Neuron (in vitro differentiated cells): ENCODE measurements at regions not wholly inside any gene's neighbourhood (a gene's known extent, or its start where the extent isn't known, plus 50 kb on each side); places are given as distances from the start of the nearest gene placed in this dataset.

Source experiments
- H2AFZ ChIP-seq: one replicate; pipeline ENCODE4 v1.6.1; 2013; ENCODE audit warnings: low read depth, mild to moderate bottlenecking, inconsistent platforms, low read length, moderate library complexity
- H3K27me3 ChIP-seq: one replicate; pipeline ENCODE4 v1.6.1; 2013; ENCODE audit warnings: low read length; ENCODE audit not compliant: insufficient read depth
- H3K36me3 ChIP-seq: one replicate; pipeline ENCODE4 v1.6.1; 2013; ENCODE audit warnings: low read length; ENCODE audit not compliant: insufficient read depth
- H3K4me1 ChIP-seq: one replicate; pipeline ENCODE4 v1.6.1; 2013; ENCODE audit warnings: low read length; ENCODE audit not compliant: insufficient read depth
- H3K4me3 ChIP-seq: 2 replicates; pipeline ENCODE4 v1.5.1; 2013; ENCODE audit warnings: mild to moderate bottlenecking, low read length, moderate library complexity
- H3K9me3 ChIP-seq: one replicate; pipeline ENCODE4 v1.6.1; 2013; ENCODE audit warnings: low read length

DNA sequence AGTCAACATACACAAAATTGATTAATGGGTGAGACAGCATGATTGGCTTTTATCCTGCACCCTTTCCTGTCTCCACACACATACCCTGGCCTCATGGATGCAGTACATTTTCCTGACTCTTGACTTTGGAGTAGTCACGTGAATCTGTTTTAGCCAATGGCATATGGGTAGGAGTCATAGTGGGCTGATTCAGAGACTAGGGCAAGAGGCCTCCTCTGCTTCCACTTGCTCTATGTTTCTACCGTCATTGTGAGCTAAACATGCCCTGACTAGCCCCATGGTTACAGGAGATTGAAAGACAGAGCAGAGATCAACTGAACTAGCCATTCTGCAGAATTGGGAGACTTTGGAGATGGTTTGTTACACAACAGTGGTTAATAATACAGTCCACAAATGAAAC, 850.0 kb downstream of the DHX35 start:
- no peaks in the 10 kb centered on the region for H3K9me3 ChIP-seq
- H3K4me1 ChIP-seq, result peaks cover 7% of the 10 kb centered on the region
- H3K4me3 ChIP-seq, result no peak overlapping the region
- H3K36me3 ChIP-seq, result no peaks in the 10 kb centered on the region
- no peaks in the 10 kb centered on the region for H3K27me3 ChIP-seq
- H2AFZ ChIP-seq, result no peak overlapping the region

- peaks cover 7% of the 10 kb centered on the region for H3K4me1 ChIP-seq
- H3K4me3 ChIP-seq, result no peak overlapping the region
- no peaks in the 10 kb centered on the region for H3K36me3 ChIP-seq
- no peaks in the 10 kb centered on the region for H3K27me3 ChIP-seq
- no peaks in the 10 kb centered on the region for H3K9me3 ChIP-seq
- no peak overlapping the region for H2AFZ ChIP-seq
Observed at GRCh38 chr20:39810309-39810708, 848.2 kb downstream of the DHX35 start.

- Histone ChIP-seq H2AFZ (no peak overlapping the region), H3K4me3 (no peak overlapping the region)
Observed at GRCh38 chr20:39808613-39809012, 846.5 kb downstream of the DHX35 start.

GRCh38 chr20:39800548-39800947, 838.4 kb downstream of the DHX35 start:
- Histone ChIP-seq H3K36me3 (no peaks in the 10 kb centered on the region), H3K4me3 (no peak overlapping the region), H3K27me3 (no peaks in the 10 kb centered on the region), H2AFZ (no peak overlapping the region), H3K9me3 (no peaks in the 10 kb centered on the region), H3K4me1 (no peaks in the 10 kb centered on the region)

More at GRCh38 chr20:39808613-39809012, 846.5 kb downstream of the DHX35 start:
- H3K27me3 ChIP-seq, result no peaks in the 10 kb centered on the region
- H3K9me3 ChIP-seq, result no peaks in the 10 kb centered on the region
- peaks cover 7% of the 10 kb centered on the region for H3K4me1 ChIP-seq
- no peaks in the 10 kb centered on the region for H3K36me3 ChIP-seq

- no peak overlapping the region for H3K4me3 ChIP-seq
Observed at GRCh38 chr20:39800111-39800510, 838.0 kb downstream of the DHX35 start.

GRCh38 chr20:39799366-39799965, 837.3 kb downstream of the DHX35 start:
- no peaks in the 10 kb centered on the region for H3K27me3 ChIP-seq
- no peaks in the 10 kb centered on the region for H3K9me3 ChIP-seq
- no peak overlapping the region for H2AFZ ChIP-seq
- no peaks in the 10 kb centered on the region for H3K4me1 ChIP-seq
- no peaks in the 10 kb centered on the region for H3K36me3 ChIP-seq
- H3K4me3 ChIP-seq, result no peak overlapping the region

More at GRCh38 chr20:39800111-39800510, 838.0 kb downstream of the DHX35 start:
- no peaks in the 10 kb centered on the region for H3K36me3 ChIP-seq
- H2AFZ ChIP-seq, result no peak overlapping the region
- H3K4me1 ChIP-seq, result no peaks in the 10 kb centered on the region
- no peaks in the 10 kb centered on the region for H3K9me3 ChIP-seq
- H3K27me3 ChIP-seq, result no peaks in the 10 kb centered on the region

- Histone ChIP-seq H3K4me3 (no peak overlapping the region), H3K4me1 (no peaks in the 10 kb centered on the region), H2AFZ (no peak overlapping the region)
Observed at GRCh38 chr20:39795401-39796272, 833.5 kb downstream of the DHX35 start.

GRCh38 chr20:39792334-39792733, 830.2 kb downstream of the DHX35 start:
- no peak overlapping the region for H2AFZ ChIP-seq
- H3K4me3 ChIP-seq, result no peak overlapping the region
- H3K4me1 ChIP-seq, result no peaks in the 10 kb centered on the region
- H3K36me3 ChIP-seq, result no peaks in the 10 kb centered on the region
- H3K27me3 ChIP-seq, result no peaks in the 10 kb centered on the region
- no peaks in the 10 kb centered on the region for H3K9me3 ChIP-seq

More at GRCh38 chr20:39795401-39796272, 833.5 kb downstream of the DHX35 start:
- no peaks in the 10 kb centered on the region for H3K9me3 ChIP-seq
- no peaks in the 10 kb centered on the region for H3K27me3 ChIP-seq
- no peaks in the 10 kb centered on the region for H3K36me3 ChIP-seq

DNA sequence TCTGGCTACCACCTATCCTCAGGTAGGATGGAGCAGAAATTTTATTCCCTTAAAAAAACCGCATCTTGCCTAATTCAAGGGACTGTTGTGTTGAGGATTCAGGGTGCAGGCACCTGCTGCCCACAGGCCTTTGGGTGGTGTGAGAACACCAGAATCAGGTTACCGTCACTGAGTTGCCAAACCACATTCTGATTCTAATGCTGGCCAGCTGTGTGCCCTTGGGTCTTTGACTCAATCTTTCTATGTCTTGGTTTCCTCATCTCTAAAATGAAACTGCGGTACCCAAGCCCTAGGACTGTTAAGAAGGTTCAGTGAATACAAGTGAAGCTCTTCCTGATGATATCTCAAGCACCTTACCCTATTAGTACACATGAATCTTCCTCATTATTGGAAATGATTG, 827.3 kb downstream of the DHX35 start:
- Histone ChIP-seq H3K4me3 (no peak overlapping the region), H3K4me1 (no peaks in the 10 kb centered on the region), H3K36me3 (no peaks in the 10 kb centered on the region), H3K9me3 (no peaks in the 10 kb centered on the region), H2AFZ (no peak overlapping the region), H3K27me3 (no peaks in the 10 kb centered on the region)

GRCh38 chr20:39785252-39785917, 823.2 kb downstream of the DHX35 start:
- no peaks in the 10 kb centered on the region for H3K27me3 ChIP-seq
- H3K4me1 ChIP-seq, result no peaks in the 10 kb centered on the region
- H3K4me3 ChIP-seq, result no peak overlapping the region
- no peaks in the 10 kb centered on the region for H3K36me3 ChIP-seq
- no peak overlapping the region for H2AFZ ChIP-seq
- no peaks in the 10 kb centered on the region for H3K9me3 ChIP-seq

DNA sequence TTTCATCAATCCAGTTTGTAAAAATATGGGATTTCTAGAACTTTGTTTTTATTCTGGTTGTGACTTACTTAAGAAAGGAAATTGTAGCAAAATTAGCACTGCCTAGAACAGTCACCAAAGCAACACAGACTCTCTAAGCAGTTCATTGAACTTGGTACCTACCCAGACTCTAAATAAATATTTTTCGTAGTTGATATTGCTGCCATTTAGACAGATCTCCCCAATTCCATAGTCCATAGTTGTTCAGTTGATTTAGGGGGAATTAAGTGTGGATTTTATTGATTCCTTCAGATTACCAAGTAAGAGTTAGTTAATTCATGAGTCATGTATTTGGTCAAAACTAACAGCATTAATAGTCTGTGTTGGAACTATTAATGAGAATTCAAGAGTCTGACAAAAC, 822.5 kb downstream of the DHX35 start:
- Histone ChIP-seq H2AFZ (no peak overlapping the region), H3K4me3 (no peak overlapping the region), H3K4me1 (no peaks in the 10 kb centered on the region), H3K27me3 (no peaks in the 10 kb centered on the region), H3K9me3 (no peaks in the 10 kb centered on the region), H3K36me3 (no peaks in the 10 kb centered on the region)

DNA sequence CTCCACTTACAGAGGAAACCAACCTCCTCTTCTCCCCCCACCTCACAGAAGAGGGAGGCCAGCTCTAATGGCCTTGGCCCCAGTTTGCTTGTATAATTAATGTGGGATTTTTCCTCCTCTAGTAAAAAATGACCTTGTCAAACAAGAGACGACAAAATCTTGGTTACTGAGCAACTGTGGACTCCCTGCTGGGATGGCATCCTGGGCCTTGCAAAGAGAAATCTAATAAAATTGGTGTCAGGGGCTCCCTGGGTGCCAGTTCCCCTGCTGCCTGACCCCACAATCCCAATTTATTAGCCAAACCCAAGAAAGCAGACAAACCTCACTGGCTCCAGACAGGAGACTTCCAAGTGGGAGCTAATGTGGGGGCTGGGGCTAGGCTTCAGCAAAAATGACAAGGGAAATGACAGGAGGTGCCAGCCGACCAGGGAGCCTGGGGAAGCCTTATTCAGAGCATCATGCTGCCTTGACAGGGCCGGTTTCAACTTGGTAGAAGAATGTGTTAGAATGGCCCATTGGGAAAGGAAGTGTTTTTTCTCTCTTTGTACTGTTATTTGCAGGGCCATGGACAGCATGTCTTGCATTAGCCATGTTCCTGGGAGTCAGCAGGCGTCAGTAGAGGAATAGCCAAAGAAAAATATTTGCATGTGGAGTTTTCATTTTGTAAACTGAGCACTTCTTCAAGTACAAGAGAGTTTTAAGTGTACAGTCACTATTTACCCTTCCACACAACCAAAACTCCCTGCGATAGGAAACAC, 816.9 kb downstream of the DHX35 start:
- no peaks in the 10 kb centered on the region for H3K36me3 ChIP-seq
- H2AFZ ChIP-seq, result no peak overlapping the region
- no peaks in the 10 kb centered on the region for H3K9me3 ChIP-seq

DNA sequence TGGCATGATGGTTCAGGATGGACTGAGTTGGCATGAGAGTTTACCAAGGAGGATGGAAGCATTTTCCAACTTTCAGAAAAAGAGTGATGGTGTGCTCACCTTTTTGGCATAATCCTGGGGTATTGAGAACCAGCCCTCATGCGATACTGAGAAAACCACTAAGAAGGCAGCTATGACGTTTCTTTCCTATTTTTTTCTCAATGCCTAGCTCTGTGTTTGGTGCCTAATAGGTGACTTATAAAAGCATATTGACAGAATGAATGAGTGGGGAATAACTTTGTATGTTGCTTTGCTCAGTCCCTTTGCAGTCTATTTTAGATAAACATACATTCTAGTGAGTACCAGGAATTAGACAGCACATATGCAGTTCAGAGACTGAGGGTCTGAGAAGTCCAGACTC, 816.3 kb downstream of the DHX35 start:
- H3K4me3 ChIP-seq, result no peak overlapping the region
- no peaks in the 10 kb centered on the region for H3K9me3 ChIP-seq
- no peak overlapping the region for H2AFZ ChIP-seq
- no peaks in the 10 kb centered on the region for H3K36me3 ChIP-seq
- H3K27me3 ChIP-seq, result no peaks in the 10 kb centered on the region
- no peaks in the 10 kb centered on the region for H3K4me1 ChIP-seq

More for the DNA sequence above, 816.9 kb downstream of the DHX35 start:
- Histone ChIP-seq H3K27me3 (no peaks in the 10 kb centered on the region), H3K4me1 (no peaks in the 10 kb centered on the region), H3K4me3 (no peak overlapping the region)
